ENCODE measurements at regions not wholly inside any gene's neighbourhood (a gene's known extent, or its start where the extent isn't known, plus 50 kb on each side); places are given as distances from the start of the nearest gene placed in this dataset.

DNA sequence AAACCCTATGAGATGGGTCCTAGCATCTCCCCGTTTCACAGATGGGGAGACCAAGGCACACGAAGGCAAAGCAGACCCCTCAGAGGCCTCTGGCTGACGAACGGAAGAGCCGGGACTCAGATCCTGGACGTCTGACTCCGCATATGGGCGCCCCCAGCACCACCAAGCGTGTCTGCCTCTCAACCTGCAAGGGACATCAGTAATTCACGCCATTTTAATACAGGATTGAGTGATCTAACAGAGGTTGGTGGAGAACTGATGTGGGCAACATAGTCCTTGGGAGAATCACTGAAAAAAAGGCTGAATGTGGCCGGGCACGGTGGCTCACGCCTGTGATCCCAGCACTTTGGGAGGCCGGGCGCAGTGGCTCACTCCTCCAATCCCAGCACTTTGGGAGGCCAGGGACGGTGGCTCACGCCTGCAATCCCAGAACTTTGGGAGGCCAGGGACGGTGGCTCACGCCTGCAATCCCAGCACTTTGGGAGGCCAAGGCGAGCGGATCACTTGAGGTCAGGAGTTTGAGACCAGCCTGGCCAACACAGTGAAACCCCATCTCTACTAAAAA is 206.6 kb downstream of the DLL1 start:
- TF ChIP-seq POLR2AphosphoS5 (IDR thresholded peaks at IDR 0.05; ENCODE audit: low read depth, low read length) (no peak), TAF1 (IDR thresholded peaks at IDR 0.05; ENCODE audit: borderline replicate concordance, insufficient read depth, low read length) (no peak)
- TF ChIP-seq, protein P1, sequence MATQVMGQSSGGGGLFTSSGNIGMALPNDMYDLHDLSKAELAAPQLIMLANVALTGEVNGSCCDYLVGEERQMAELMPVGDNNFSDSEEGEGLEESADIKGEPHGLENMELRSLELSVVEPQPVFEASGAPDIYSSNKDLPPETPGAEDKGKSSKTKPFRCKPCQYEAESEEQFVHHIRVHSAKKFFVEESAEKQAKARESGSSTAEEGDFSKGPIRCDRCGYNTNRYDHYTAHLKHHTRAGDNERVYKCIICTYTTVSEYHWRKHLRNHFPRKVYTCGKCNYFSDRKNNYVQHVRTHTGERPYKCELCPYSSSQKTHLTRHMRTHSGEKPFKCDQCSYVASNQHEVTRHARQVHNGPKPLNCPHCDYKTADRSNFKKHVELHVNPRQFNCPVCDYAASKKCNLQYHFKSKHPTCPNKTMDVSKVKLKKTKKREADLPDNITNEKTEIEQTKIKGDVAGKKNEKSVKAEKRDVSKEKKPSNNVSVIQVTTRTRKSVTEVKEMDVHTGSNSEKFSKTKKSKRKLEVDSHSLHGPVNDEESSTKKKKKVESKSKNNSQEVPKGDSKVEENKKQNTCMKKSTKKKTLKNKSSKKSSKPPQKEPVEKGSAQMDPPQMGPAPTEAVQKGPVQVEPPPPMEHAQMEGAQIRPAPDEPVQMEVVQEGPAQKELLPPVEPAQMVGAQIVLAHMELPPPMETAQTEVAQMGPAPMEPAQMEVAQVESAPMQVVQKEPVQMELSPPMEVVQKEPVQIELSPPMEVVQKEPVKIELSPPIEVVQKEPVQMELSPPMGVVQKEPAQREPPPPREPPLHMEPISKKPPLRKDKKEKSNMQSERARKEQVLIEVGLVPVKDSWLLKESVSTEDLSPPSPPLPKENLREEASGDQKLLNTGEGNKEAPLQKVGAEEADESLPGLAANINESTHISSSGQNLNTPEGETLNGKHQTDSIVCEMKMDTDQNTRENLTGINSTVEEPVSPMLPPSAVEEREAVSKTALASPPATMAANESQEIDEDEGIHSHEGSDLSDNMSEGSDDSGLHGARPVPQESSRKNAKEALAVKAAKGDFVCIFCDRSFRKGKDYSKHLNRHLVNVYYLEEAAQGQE (IDR thresholded peaks at IDR 0.05; ENCODE audit: insufficient read depth in 1 of 2, low read depth in 2 of 2, low read length in 2 of 2): no peak
